ENCODE measurements at regions not wholly inside any gene's neighbourhood (a gene's known extent, or its start where the extent isn't known, plus 50 kb on each side); places are given as distances from the start of the nearest gene placed in this dataset.

DNA sequence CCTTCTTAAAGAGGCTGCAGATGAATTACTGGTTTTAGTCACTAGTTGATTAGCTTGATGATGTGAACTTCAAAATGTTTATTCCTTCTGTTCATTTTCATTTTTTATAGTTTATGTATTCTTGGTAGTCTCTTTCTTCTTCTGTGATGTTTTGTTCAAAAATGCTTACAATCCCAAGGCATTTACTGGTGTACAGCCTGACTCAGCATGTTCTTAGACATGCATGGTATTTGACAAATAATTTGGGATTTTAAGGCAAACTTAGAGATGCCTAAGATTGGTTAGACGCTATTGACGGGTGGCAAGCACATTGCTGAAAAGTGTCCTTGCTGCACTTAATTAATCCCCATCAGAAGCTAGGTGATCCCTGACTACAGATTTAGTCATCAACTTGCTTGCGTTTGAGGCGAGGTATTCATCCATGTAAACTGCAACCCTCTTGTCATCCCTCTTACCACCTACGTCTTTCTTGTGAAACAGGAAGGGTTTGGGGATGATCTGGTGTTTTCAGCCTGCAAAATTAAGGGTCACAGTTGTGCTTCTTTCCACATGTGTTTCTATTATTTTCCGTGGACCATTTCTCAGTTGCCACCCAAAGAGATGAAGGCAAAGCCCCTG lies 331.8 kb downstream of the DKK2 start:
- DNase-seq (ENCODE audit: low read depth) = no peak

DNA sequence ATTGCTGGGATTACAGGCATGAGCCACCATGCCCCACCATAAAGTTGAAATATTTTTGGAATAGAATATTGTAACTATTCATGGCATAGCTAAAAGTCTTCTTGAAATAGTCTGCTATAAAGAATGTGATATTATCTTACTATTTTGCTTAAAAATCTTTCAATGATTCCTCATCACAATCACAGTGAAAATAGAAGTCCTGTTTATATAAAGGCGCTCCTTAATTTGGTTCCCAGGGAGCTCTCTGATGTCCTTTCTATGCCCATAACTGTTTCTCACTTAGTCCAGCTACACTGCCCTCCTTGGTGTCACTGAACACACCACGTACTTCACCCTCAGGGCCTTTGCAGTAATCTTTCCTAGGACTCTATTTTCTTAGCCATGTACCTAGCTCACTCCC lies 331.7 kb upstream of the GIMD1 start:
- H3K4me3 ChIP-seq (replicated peaks; ENCODE audit: low read depth, low read length) = no peak overlapping the region
- DNase-seq (ENCODE audit: low read depth) = no peak
- TF ChIP-seq, protein P1, sequence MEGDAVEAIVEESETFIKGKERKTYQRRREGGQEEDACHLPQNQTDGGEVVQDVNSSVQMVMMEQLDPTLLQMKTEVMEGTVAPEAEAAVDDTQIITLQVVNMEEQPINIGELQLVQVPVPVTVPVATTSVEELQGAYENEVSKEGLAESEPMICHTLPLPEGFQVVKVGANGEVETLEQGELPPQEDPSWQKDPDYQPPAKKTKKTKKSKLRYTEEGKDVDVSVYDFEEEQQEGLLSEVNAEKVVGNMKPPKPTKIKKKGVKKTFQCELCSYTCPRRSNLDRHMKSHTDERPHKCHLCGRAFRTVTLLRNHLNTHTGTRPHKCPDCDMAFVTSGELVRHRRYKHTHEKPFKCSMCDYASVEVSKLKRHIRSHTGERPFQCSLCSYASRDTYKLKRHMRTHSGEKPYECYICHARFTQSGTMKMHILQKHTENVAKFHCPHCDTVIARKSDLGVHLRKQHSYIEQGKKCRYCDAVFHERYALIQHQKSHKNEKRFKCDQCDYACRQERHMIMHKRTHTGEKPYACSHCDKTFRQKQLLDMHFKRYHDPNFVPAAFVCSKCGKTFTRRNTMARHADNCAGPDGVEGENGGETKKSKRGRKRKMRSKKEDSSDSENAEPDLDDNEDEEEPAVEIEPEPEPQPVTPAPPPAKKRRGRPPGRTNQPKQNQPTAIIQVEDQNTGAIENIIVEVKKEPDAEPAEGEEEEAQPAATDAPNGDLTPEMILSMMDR (IDR thresholded peaks at IDR 0.05; ENCODE audit: low read length, missing control alignments) = no peak

More for the DNA sequence above, 331.8 kb downstream of the DKK2 start:
- TF ChIP-seq, protein P1 (IDR thresholded peaks at IDR 0.05; ENCODE audit: low read length, missing control alignments) = no peak
- H3K4me3 ChIP-seq (replicated peaks; ENCODE audit: low read depth, low read length) = no peak overlapping the region

DNA sequence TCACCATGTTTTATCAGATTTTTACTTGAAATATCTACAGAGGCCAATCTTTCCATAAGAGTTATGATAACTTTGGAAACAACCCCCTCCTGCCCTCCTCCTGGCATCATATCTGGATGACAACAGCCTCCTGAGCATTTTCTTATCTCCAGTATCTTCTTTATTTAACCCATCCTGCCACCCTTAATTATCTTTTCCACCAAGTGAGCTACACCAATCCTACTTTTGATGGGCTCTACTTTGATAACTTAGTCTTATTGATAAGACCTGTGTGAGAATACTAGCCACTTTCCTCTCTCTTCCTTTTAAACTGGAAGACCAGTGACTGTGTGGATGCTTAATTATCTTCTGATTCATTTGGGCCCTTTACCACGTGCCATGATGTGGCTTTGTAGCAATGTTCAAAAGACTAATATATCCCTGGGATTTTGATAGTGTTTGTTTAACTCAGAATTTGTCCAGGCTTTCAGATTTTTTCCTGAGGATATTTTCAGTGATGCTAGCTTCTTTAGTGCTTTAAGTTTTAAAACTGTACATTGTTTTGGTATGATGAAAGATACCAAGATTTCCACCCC lies 330.1 kb upstream of the GIMD1 start:
- no peak overlapping the region for H3K4me3 ChIP-seq (replicated peaks; ENCODE audit: low read depth, low read length)
- no peak for DNase-seq (ENCODE audit: low read depth)
- TF ChIP-seq, protein P1 (IDR thresholded peaks at IDR 0.05; ENCODE audit: low read length, missing control alignments) = no peak

DNA sequence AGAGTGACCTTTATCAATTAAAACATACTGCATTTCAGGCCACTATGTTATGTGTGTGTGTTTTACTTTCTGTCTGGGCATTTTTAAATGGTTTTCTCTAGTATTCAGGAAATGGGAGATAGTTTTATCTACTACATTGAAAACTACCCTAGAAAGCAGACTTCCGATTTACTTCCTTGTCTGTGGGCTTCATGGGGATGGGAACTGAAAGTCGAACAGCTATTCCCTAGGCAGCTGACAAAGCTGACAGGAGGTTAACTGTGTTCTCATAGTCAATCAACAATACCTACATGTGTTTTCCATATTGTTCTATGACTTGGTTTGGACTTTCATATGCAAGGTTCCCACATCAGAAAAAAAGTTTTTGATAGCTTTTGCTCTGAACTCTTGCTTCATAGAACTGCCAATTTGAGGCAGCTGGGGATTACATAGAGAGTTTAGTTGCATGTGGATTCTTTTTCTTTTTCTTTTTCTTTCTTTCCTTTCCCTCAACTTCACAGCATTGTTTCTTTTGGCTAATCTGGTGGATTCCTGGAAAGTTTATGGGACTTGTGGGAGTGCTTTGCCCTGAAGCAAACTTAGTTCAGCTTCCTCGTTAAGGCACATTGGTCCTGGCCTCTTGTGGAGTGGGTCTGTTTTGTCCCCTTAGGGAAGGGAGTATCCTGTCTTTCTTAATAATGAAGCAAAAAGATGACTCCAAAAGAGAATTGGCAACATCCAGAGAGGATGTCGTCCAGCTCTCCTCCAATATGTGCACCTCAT lies 327.1 kb upstream of the GIMD1 start:
- no peak for DNase-seq (ENCODE audit: low read depth)
- H3K4me3 ChIP-seq (replicated peaks; ENCODE audit: low read depth, low read length) = no peak overlapping the region
- TF ChIP-seq, protein P1 (IDR thresholded peaks at IDR 0.05; ENCODE audit: low read length, missing control alignments) = no peak

DNA sequence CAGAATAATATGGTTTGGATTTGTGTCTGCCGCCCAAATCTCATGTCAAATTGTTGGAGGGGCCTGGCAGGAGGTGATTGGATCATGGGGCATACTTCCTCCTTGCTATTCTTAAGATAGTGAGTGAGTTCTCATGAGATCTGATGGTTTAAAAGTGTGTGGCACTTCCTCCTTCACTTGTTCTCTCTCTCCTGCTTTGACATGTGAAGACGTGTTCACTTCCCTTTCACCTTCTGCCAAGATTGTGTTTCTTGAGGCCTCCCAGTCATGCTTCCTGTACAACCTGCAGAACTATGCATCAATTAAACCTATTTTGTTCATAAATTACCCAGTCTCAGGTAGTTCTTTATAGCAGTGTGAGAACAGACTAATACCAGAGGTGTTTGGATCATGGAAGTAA lies 325.7 kb upstream of the GIMD1 start:
- H3K4me3 ChIP-seq (replicated peaks; ENCODE audit: low read depth, low read length) = no peak overlapping the region
- DNase-seq (ENCODE audit: low read depth) = no peak
- TF ChIP-seq, protein P1 (IDR thresholded peaks at IDR 0.05; ENCODE audit: low read length, missing control alignments) = no peak

DNA sequence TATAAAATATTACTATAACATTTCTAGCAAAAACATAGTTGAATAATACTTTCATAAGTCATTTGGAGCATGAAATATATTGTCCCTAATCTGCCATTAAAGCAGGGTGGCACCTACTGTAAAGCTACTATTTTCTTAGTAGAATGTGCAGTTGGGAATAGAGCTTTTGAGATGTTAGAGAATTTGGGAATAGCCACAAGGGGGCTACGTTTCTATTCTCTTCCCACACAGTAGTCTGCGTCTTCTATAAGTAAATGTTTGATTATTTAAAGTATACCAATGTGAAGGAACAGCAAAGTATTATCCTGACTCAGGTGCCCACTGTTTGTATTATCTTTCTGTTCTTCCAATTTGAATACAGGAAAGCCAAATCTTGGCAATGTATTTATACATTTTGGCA lies 323.2 kb upstream of the GIMD1 start:
- no peak overlapping the region for H3K4me3 ChIP-seq (replicated peaks; ENCODE audit: low read depth, low read length)
- TF ChIP-seq, protein P1 (IDR thresholded peaks at IDR 0.05; ENCODE audit: low read length, missing control alignments) = peak; percentile 23
- peak; percentile 22 for DNase-seq (ENCODE audit: low read depth)
